Stimulated activated naive CD4-positive, alpha-beta T cell (primary cell): ENCODE measurements at regions not wholly inside any gene's neighbourhood (a gene's known extent, or its start where the extent isn't known, plus 50 kb on each side); places are given as distances from the start of the nearest gene placed in this dataset.
"Not testable (repeated sequence)": the region's sequence is repeated elsewhere in the genome, so short reads cannot be mapped to it uniquely, and the experiment has no call there.

Experiments
- DNase-seq, 6 experiments: peaks; one replicate each; lab custom pipeline; 2025; lab: John Stamatoyannopoulos, UW

- no peak for DNase-seq
Measured at GRCh38 chr22:25488244-25489020, 76.0 kb upstream of the GRK3 start.

- no peak for DNase-seq
Measured at GRCh38 chr22:25489947-25490346, 74.5 kb upstream of the GRK3 start.

- DNase-seq: no peak
Measured at GRCh38 chr22:25490896-25491295, 73.6 kb upstream of the GRK3 start.

- no peak for DNase-seq
Measured at GRCh38 chr22:25492162-25492561, 72.3 kb upstream of the GRK3 start.

DNA sequence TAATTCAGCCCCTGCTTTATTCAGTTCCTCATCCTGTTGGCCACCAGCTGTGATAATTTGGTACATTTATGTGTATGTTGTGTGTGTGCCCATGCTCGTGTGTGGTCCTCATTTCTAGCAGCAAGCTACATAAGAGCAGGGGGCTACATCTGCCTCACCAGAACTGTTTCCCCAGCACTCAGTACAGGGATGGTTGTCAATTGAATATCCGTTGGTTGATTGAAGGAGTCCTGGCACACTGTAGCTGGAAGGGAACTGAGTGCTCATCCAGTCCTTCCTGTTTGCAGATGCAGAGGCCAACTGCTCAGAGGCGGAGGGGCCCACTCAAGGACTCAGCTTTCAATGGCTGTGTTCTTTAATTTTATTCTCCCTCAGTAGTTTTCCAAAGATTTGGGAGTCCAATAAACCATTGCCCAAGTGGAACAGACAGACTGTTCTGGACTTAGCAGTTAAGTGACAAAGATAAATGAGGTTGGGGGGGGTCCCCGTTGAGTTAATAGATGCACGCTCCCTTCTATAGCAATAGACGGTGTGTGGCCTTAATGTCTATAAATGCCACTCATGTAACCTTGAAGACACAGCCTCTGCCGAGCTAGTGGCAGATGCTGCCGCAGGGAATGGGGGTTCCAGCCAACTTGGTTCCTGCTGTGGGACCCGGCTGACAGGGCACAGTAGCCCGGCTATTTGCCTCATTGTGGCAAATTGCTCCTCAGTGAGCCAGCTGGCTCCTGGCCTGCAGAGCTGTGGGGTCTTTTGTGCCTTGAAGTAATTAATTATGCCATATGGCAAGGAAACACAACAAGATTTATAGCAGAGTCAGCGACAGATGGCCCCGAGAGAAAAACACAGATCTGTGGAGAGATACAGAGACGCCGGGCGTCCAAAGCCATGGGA, 71.4 kb upstream of the GRK3 start:
- DNase-seq: no peak

- DNase-seq: no peak
Measured at GRCh38 chr22:25493794-25494193, 70.7 kb upstream of the GRK3 start.

- no peak for DNase-seq
Measured at GRCh38 chr22:25494774-25495173, 69.7 kb upstream of the GRK3 start.

- no peak for DNase-seq
Measured at GRCh38 chr22:25495285-25495684, 69.2 kb upstream of the GRK3 start.

DNA sequence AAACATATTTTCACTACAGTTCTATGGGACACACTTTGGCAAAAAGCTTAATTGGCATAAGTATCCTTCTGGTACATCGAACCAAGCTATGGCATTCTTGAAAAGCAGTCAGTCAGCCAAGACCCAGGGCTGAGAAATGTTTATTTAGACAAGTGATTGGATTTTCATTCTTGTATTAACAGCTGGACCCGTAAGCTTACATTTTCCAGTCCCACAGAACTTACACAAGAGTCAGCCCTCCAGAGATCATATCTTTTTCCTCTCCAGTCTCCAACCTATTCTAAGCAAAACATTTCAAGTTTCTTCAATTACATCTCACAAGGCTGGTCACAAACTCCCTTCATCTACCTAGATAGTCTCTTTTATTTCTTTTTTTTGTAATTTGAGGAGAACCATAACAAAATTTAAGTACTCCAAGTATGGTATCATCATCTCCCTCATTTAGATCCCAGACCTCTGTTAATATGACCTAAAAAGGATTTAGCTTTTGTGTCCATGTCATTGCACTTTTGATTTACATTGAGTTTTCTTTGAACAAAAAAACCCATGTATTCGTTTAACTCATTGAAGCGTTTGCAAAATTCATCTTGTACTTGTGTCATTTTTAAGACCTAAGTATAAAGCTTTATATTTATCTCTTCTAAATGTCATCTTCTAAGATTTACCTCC, 67.9 kb upstream of the GRK3 start:
- no peak for DNase-seq

DNA sequence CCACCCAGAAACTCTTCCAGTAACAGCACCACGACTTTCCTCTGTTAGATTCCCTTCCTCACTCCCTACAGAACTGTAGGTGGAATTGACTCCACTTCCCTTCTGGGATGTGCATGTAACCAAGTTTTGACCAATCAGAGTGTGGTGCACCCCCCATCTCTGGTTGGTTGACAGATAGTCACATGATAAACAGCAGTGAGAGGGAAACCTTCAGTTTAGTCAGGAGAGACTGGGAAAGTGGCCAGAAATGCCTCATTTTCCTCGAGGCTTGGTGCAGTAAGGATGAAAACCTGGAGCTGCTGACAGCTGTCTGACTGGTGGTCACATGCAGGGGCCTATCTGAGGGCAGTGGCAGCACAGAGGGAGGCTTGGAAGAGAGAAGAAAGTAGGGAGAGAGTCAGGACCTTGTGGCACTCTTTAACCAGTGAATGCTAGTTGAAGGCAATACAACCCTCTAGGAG, 67.3 kb upstream of the GRK3 start:
- DNase-seq: no peak

DNA sequence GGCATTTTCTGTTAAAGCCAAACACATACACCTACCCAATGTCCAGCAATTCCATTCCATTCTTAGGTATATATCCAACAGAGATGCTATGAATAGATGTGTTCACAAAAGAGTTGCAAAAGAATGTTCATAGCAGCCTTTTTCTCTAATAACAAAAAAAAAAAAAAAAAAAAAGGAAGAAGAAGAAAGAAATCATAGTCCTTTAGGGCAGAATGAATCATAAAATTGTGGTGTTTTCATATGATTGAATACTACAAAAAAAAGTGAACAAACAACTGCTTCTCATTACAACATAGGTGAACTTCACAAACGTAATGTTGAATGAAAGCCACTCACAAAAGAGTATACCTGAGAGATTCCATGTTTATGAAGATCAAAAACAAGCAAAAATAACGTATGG, 66.8 kb upstream of the GRK3 start:
- no peak for DNase-seq

- not testable (repeated sequence) for DNase-seq
Measured at GRCh38 chr22:25500671-25501070, 63.8 kb upstream of the GRK3 start.

- DNase-seq: not testable (repeated sequence)
Measured at GRCh38 chr22:25504017-25504416, 60.5 kb upstream of the GRK3 start.

GRCh38 chr22:25508161-25508560, 56.3 kb upstream of the GRK3 start:
- no peak for DNase-seq

DNA sequence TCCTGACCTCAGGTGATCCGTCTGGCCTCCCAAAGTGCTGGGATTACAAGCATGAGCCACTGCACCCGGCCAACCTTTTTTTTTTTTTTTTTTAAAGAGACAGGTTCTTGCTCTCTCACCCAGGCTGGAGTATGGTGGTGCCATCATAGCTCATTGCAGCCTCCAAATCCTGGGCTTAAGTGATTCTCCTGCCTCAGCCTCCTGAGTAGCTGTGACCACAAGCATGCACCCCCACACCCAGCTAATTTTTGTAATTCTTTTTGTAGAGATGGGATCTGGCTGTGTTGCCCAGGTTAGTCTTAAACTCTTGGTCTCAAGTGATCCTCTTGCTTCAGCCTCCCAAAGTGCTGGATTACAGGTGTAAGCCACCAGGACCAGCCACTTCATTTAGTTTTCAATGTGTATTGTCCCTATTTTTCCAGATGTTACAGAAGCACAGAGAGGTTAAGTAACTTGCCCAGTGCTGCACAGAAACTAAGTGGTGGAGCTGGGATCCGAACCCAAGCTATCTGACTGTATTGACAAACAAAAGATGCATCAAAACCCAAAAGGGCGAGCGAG, 55.6 kb upstream of the GRK3 start:
- DNase-seq: no peak

DNA sequence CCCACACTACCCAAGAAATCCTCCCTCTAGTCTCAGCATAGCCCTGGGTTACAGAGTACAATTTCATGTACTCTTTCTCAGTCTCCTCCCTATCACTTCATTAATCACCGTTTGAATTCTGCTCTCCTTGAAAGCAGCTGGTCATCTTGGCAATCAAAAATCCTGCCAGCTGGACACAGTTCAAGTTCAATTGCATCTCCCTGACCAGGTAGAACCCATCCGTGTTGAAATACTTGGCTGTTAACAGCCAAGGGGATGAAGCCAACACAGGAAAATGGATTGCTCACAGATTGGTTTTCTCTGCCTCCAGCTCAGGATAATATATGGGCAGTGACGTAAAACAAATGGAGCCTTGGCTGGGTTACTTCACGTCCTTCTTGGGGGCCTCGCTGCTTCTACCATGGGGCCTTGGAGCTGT, 55.1 kb upstream of the GRK3 start:
- no peak for DNase-seq

- DNase-seq: no peak
Measured at GRCh38 chr22:25510876-25511275, 53.6 kb upstream of the GRK3 start.

GRCh38 chr22:25511725-25512124, 52.8 kb upstream of the GRK3 start:
- no peak for DNase-seq

GRCh38 chr22:25514436-25515180, 49.9 kb upstream of the GRK3 start:
- no peak for DNase-seq
